ENCODE measurements at regions not wholly inside any gene's neighbourhood (a gene's known extent, or its start where the extent isn't known, plus 50 kb on each side); places are given as distances from the start of the nearest gene placed in this dataset.

GRCh38 chr9:89752154-89752553 lies 147.3 kb downstream of the GADD45G start:
- no peak for DNase-seq (ENCODE audit: low read depth)
- no peak for TF ChIP-seq CTCF (IDR thresholded peaks at IDR 0.05; ENCODE audit: low read length, missing control alignments)
- H3K4me3 ChIP-seq (replicated peaks; ENCODE audit: low read depth, low read length), result no peak overlapping the region

GRCh38 chr9:89753472-89754055 lies 148.8 kb downstream of the GADD45G start:
- H3K4me3 ChIP-seq (replicated peaks; ENCODE audit: low read depth, low read length), result no peak overlapping the region
- no peak for DNase-seq (ENCODE audit: low read depth)
- TF ChIP-seq CTCF (IDR thresholded peaks at IDR 0.05; ENCODE audit: low read length, missing control alignments), result no peak

GRCh38 chr9:89754193-89754592 lies 149.4 kb downstream of the GADD45G start:
- TF ChIP-seq CTCF (IDR thresholded peaks at IDR 0.05; ENCODE audit: low read length, missing control alignments), result no peak
- no peak for DNase-seq (ENCODE audit: low read depth)
- no peak overlapping the region for H3K4me3 ChIP-seq (replicated peaks; ENCODE audit: low read depth, low read length)

GRCh38 chr9:89755821-89756220 lies 151.0 kb downstream of the GADD45G start:
- no peak overlapping the region for H3K4me3 ChIP-seq (replicated peaks; ENCODE audit: low read depth, low read length)
- DNase-seq (ENCODE audit: low read depth), result peak; percentile 60
- TF ChIP-seq CTCF (IDR thresholded peaks at IDR 0.05; ENCODE audit: low read length, missing control alignments), result no peak

GRCh38 chr9:89756891-89757537 lies 152.2 kb downstream of the GADD45G start:
- TF ChIP-seq CTCF (IDR thresholded peaks at IDR 0.05; ENCODE audit: low read length, missing control alignments), result no peak
- no peak for DNase-seq (ENCODE audit: low read depth)
- H3K4me3 ChIP-seq (replicated peaks; ENCODE audit: low read depth, low read length), result no peak overlapping the region

- no peak for DNase-seq (ENCODE audit: low read depth)
- H3K4me3 ChIP-seq (replicated peaks; ENCODE audit: low read depth, low read length), result no peak overlapping the region
- TF ChIP-seq CTCF (IDR thresholded peaks at IDR 0.05; ENCODE audit: low read length, missing control alignments), result no peak
These were observed 153.1 kb downstream of the GADD45G start for GRCh38 chr9:89757776-89758528.
